GM23248 (cell line): ENCODE measurements at regions not wholly inside any gene's neighbourhood (a gene's known extent, or its start where the extent isn't known, plus 50 kb on each side); places are given as distances from the start of the nearest gene placed in this dataset.

Experiments
- EZH2 ChIP-seq: fragments of 200-600 bp; sonication (generic); IDR thresholded peaks from 2 replicates; pipeline ENCODE4 v1.6.1; 2018; ENCODE audit warnings: antibody characterized with exemption, mild to moderate bottlenecking; ENCODE audit not compliant: insufficient read depth, poor library complexity, severe bottlenecking
- EZH2phosphoT487 ChIP-seq: fragments of 200-600 bp; sonication (generic); IDR thresholded peaks from 2 replicates; pipeline ENCODE4 v1.6.1; 2018; ENCODE audit warnings: antibody characterized with exemption, moderate library complexity, mild to moderate bottlenecking, low read depth; ENCODE audit not compliant: insufficient read depth

DNA sequence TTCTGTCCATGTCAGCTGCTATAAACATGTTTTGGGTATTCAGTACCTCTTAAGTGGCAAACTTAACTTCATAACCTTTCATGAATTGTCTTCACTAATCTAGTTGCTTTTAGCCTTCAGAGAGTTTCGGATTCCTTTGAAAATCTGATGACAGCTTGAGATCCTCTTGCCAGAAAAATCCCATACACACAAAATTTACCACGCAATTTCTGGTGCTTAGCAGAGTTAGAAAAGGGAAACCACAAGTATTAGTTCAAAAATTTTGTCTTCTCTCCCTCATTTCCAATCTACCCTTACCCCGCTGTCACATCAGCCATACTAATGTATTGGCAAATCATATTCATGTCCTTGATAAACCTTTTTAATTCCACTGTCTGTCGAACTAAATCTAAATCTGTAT, 72.7 kb upstream of the TMEM106B start:
- TF ChIP-seq EZH2 (no peak), EZH2phosphoT487 (no peak)
